ENCODE measurements at regions not wholly inside any gene's neighbourhood (a gene's known extent, or its start where the extent isn't known, plus 50 kb on each side); places are given as distances from the start of the nearest gene placed in this dataset.

- no peak for TF ChIP-seq ZFX (IDR thresholded peaks at IDR 0.05; ENCODE audit: borderline replicate concordance)
- TF ChIP-seq CTCF (IDR thresholded peaks at IDR 0.05): no peak
These were observed 51.9 kb upstream of the PDE10A start for GRCh38 chr6:165714907-165715306.
